Amniotic epithelial cell (primary cell): ENCODE measurements at regions not wholly inside any gene's neighbourhood (a gene's known extent, or its start where the extent isn't known, plus 50 kb on each side); places are given as distances from the start of the nearest gene placed in this dataset.

Experiments used
- DNase-seq: peaks from one replicate; pipeline ENCODE4 v3.0.0-alpha.2; 2010; ENCODE audit warnings: low read depth

- peak; percentile 67 for DNase-seq
Observed at GRCh38 chr9:108103046-108103693, 613.6 kb upstream of the KLF4 start.

- DNase-seq = no peak
Observed at GRCh38 chr9:108101410-108101809, 611.8 kb upstream of the KLF4 start.

- DNase-seq = peak; percentile 27
Observed at GRCh38 chr9:108100571-108100970, 611.0 kb upstream of the KLF4 start.

- no peak for DNase-seq
Observed at GRCh38 chr9:108099854-108100253, 610.3 kb upstream of the KLF4 start.

GRCh38 chr9:108095496-108095895 is 605.9 kb upstream of the KLF4 start:
- DNase-seq = no peak

- no peak for DNase-seq
Observed at GRCh38 chr9:108094676-108094993, 605.1 kb upstream of the KLF4 start.

GRCh38 chr9:108093773-108094675 is 604.5 kb upstream of the KLF4 start:
- peak; percentile 7 for DNase-seq

GRCh38 chr9:108088916-108089315 is 599.3 kb upstream of the KLF4 start:
- no peak for DNase-seq

- no peak for DNase-seq
Observed at GRCh38 chr9:108087781-108088180, 598.2 kb upstream of the KLF4 start.

- no peak for DNase-seq
Observed at GRCh38 chr9:108086624-108087023, 597.1 kb upstream of the KLF4 start.

- no peak for DNase-seq
Observed at GRCh38 chr9:108085294-108085693, 595.7 kb upstream of the KLF4 start.

- no peak for DNase-seq
Observed at GRCh38 chr9:108083796-108084352, 594.3 kb upstream of the KLF4 start.

- no peak for DNase-seq
Observed at GRCh38 chr9:108083160-108083750, 593.7 kb upstream of the KLF4 start.

- no peak for DNase-seq
Observed at GRCh38 chr9:108081112-108081511, 591.5 kb upstream of the KLF4 start.

GRCh38 chr9:108080285-108080684 is 590.7 kb upstream of the KLF4 start:
- no peak for DNase-seq

GRCh38 chr9:108078811-108079210 is 589.2 kb upstream of the KLF4 start:
- no peak for DNase-seq

GRCh38 chr9:108078375-108078774 is 588.8 kb upstream of the KLF4 start:
- no peak for DNase-seq

- no peak for DNase-seq
Observed at GRCh38 chr9:108077556-108077955, 588.0 kb upstream of the KLF4 start.

- DNase-seq = no peak
Observed at GRCh38 chr9:108074900-108075299, 585.3 kb upstream of the KLF4 start.

GRCh38 chr9:108073823-108074222 is 584.3 kb upstream of the KLF4 start:
- DNase-seq = no peak

GRCh38 chr9:108072740-108073139 is 583.2 kb upstream of the KLF4 start:
- DNase-seq = no peak

- DNase-seq = no peak
Observed at GRCh38 chr9:108070861-108071260, 581.3 kb upstream of the KLF4 start.

- no peak for DNase-seq
Observed at GRCh38 chr9:108069991-108070390, 580.4 kb upstream of the KLF4 start.
